Panc1 (cell line): ENCODE measurements at regions not wholly inside any gene's neighbourhood (a gene's known extent, or its start where the extent isn't known, plus 50 kb on each side); places are given as distances from the start of the nearest gene placed in this dataset.
"Not testable (repeated sequence)": the region's sequence is repeated elsewhere in the genome, so short reads cannot be mapped to it uniquely, and the experiment has no call there.

Source experiments
- CTCF ChIP-seq: fragments of 450-650 bp; IDR thresholded peaks from 2 replicates; pipeline ENCODE4 v1.5.1; 2017; ENCODE audit warnings: mild to moderate bottlenecking
- SIN3A ChIP-seq: IDR thresholded peaks from 2 replicates; pipeline ENCODE4 v1.6.1; 2012; ENCODE audit warnings: low read depth, mild to moderate bottlenecking, low read length, moderate library complexity, borderline replicate concordance; ENCODE audit not compliant: insufficient read depth

GRCh38 chrX:41034902-41035301 lies 50.3 kb upstream of the USP9X start:
- not testable (repeated sequence) for TF ChIP-seq CTCF, SIN3A
